H1 (cell line): ENCODE measurements at regions not wholly inside any gene's neighbourhood (a gene's known extent, or its start where the extent isn't known, plus 50 kb on each side); places are given as distances from the start of the nearest gene placed in this dataset.

Experiments
- CTCF ChIA-PET: fragments of 300-600 bp; sonication (Branson Sonifier 250); formaldehyde crosslinking; loops from one replicate; lab custom pipeline; 2021; ENCODE audit not compliant: partially characterized antibody; lab: Charles Lee
- POLR2A ChIA-PET: fragments of 300-600 bp; sonication (Branson Sonifier 250); formaldehyde crosslinking; loops from one replicate; lab custom pipeline; 2021; ENCODE audit warnings: inconsistent platforms; ENCODE audit not compliant: partially characterized antibody; lab: Charles Lee
- DNase-seq, 2 experiments: peaks; one replicate each; pipeline versions ENCODE4 v3.0.0 to v3.0.0-alpha.2; 2010 to 2022; ENCODE audit warnings: low spot score in 2 of 2, low read depth in 1 of 2, mixed read lengths in 1 of 2
- FAIRE-seq: peaks from 2 replicates; lab custom pipeline; 2011; peaks lifted over from hg19 to GRCh38; lab: Jason Lieb, UNC
- H2AFZ ChIP-seq: 2 replicates; pipeline ENCODE4 v1.8.1; 2012; ENCODE audit warnings: low read length, inconsistent platforms
- H2AK5ac ChIP-seq: 2 replicates; pipeline ENCODE4 v1.6.1; 2013; ENCODE audit warnings: low read depth, low read length
- H2BK120ac ChIP-seq: replicated peaks from 2 replicates; pipeline ENCODE3; 2013; ENCODE audit warnings: low read depth, low read length, inconsistent platforms
- H2BK12ac ChIP-seq: 2 replicates; pipeline ENCODE4 v1.6.1; 2013; ENCODE audit warnings: low read depth, low read length
- H2BK15ac ChIP-seq: 2 replicates; pipeline ENCODE4 v1.6.1; 2013; ENCODE audit warnings: low read length
- H2BK20ac ChIP-seq: 2 replicates; pipeline ENCODE4 v1.6.1; 2013; ENCODE audit warnings: low read length
- H2BK5ac ChIP-seq: 2 replicates; pipeline ENCODE4 v1.6.1; 2013; ENCODE audit warnings: low read depth, low read length
- H3K14ac ChIP-seq: 2 replicates; pipeline ENCODE4 v1.6.1; 2013; ENCODE audit warnings: inconsistent platforms; ENCODE audit not compliant: insufficient read length
- H3K18ac ChIP-seq: 2 replicates; pipeline ENCODE4 v1.6.1; 2013; ENCODE audit warnings: low read length; ENCODE audit errors: extremely low read depth
- H3K23ac ChIP-seq: 2 replicates; pipeline ENCODE4 v1.6.1; 2013; ENCODE audit warnings: inconsistent platforms; ENCODE audit not compliant: insufficient read length
- H3K23me2 ChIP-seq: 2 replicates; pipeline ENCODE4 v1.6.1; 2013; ENCODE audit warnings: low read depth, low read length
- H3K27ac ChIP-seq: 2 replicates; pipeline ENCODE4 v1.6.1; 2011; ENCODE audit warnings: low read depth, low read length, inconsistent platforms
- H3K27me3 ChIP-seq, 4 experiments: replicated peaks in 1 of 4; 1 replicate in 1 of 4; 2 replicates in 3 of 4; pipeline versions ENCODE4 v1.6.1 to v1.8.1; 2011 to 2013; ENCODE audit warnings: low read length in 3 of 4, mild to moderate bottlenecking in 3 of 4, inconsistent platforms in 2 of 4, mixed read lengths in 2 of 4, moderate library complexity in 1 of 4; ENCODE audit not compliant: control insufficient read depth in 3 of 4, insufficient read depth in 3 of 4; ENCODE audit errors: extremely low read depth in 1 of 4
- H3K36me3 ChIP-seq, 4 experiments: 2 replicates each; pipeline versions ENCODE4 v1.6.1 to v1.8.1; 2011 to 2013; ENCODE audit warnings: mild to moderate bottlenecking in 4 of 4, low read length in 3 of 4, moderate library complexity in 2 of 4, control low read depth in 1 of 4, inconsistent platforms in 1 of 4; ENCODE audit not compliant: insufficient read depth in 4 of 4, control insufficient read depth in 2 of 4
- H3K4ac ChIP-seq: replicated peaks from 2 replicates; pipeline ENCODE3; 2013; ENCODE audit warnings: low read length, low read depth, mixed read lengths, inconsistent platforms; ENCODE audit not compliant: insufficient read length
- H3K4me1 ChIP-seq, 4 experiments: replicated peaks in 1 of 4; 1 replicate in 1 of 4; 2 replicates in 3 of 4; pipeline versions ENCODE4 v1.6.1 to v1.8.1; 2011 to 2013; ENCODE audit warnings: low read length in 3 of 4, inconsistent platforms in 2 of 4, mixed read lengths in 1 of 4; ENCODE audit not compliant: insufficient read depth in 4 of 4, control insufficient read depth in 3 of 4
- H3K4me2 ChIP-seq, 2 experiments: 2 replicates each; pipeline versions ENCODE4 v1.6.1 to v1.8.1; 2011 to 2013; ENCODE audit warnings: low read depth in 2 of 2, low read length in 2 of 2, control low read depth in 1 of 2, inconsistent platforms in 1 of 2, mild to moderate bottlenecking in 1 of 2; ENCODE audit not compliant: insufficient read depth in 1 of 2
- H3K4me3 ChIP-seq, 4 experiments: fragments of 200-600, 300-600 bp in 1 of 4; sonication (generic), shearing (Covaris generic), sonication (Bioruptor Twin) in 1 of 4; 2 replicates each; pipeline versions ENCODE4 v1.5.1 to v1.8.1; 2011 to 2016; ENCODE audit warnings: low read length in 4 of 4, low read depth in 3 of 4, control low read depth in 2 of 4, inconsistent platforms in 2 of 4, mild to moderate bottlenecking in 2 of 4, mixed read lengths in 1 of 4, moderate library complexity in 1 of 4; ENCODE audit not compliant: insufficient read depth in 2 of 4; ENCODE audit errors: extremely low read depth in 1 of 4
- H3K56ac ChIP-seq: replicated peaks from 2 replicates; pipeline ENCODE3; 2013; ENCODE audit warnings: low read depth, mild to moderate bottlenecking, mixed read lengths, low read length, inconsistent platforms; ENCODE audit not compliant: insufficient read length
- H3K79me1 ChIP-seq: 2 replicates; pipeline ENCODE4 v1.6.1; 2013; ENCODE audit warnings: low read depth, low read length, control low read depth
- H3K79me2 ChIP-seq, 2 experiments: 2 replicates each; pipeline versions ENCODE4 v1.6.1 to v1.8.1; 2012 to 2013; ENCODE audit warnings: low read length in 2 of 2, mild to moderate bottlenecking in 2 of 2, inconsistent platforms in 1 of 2; ENCODE audit not compliant: insufficient read depth in 2 of 2, control insufficient read depth in 1 of 2
- H3K9ac ChIP-seq, 4 experiments: replicated peaks in 1 of 4; 1 replicate in 1 of 4; 2 replicates in 3 of 4; pipeline versions ENCODE4 v1.6.1 to v1.8.1; 2011 to 2013; ENCODE audit warnings: low read depth in 3 of 4, low read length in 3 of 4, control low read depth in 2 of 4, mild to moderate bottlenecking in 2 of 4, moderate library complexity in 2 of 4, inconsistent platforms in 1 of 4; ENCODE audit errors: extremely low read depth in 1 of 4
- H3K9me3 ChIP-seq, 2 experiments: 2 replicates each; pipeline versions ENCODE4 v1.6.1 to v1.8.1; 2012 to 2013; ENCODE audit warnings: mild to moderate bottlenecking in 2 of 2, moderate library complexity in 2 of 2, control low read depth in 1 of 2, inconsistent platforms in 1 of 2, low read depth in 1 of 2, low read length in 1 of 2, mixed read lengths in 1 of 2; ENCODE audit not compliant: insufficient read depth in 2 of 2
- H4K20me1 ChIP-seq, 2 experiments: replicated peaks in 1 of 2; 2 replicates each; pipeline versions ENCODE3 to v1.8.1; 2011 to 2013; ENCODE audit warnings: inconsistent platforms in 2 of 2, low read length in 2 of 2, mild to moderate bottlenecking in 1 of 2; ENCODE audit not compliant: insufficient read depth in 2 of 2, control insufficient read depth in 1 of 2
- H4K5ac ChIP-seq: 2 replicates; pipeline ENCODE4 v1.6.1; 2013; ENCODE audit warnings: low read length, low read depth, mixed read lengths, inconsistent platforms; ENCODE audit not compliant: insufficient read length
- H4K8ac ChIP-seq: 2 replicates; pipeline ENCODE4 v1.8.0; 2013; ENCODE audit warnings: mild to moderate bottlenecking, moderate library complexity, low read length, inconsistent platforms; ENCODE audit not compliant: insufficient read depth; ENCODE audit errors: extremely low read depth
- H4K91ac ChIP-seq: replicated peaks from 2 replicates; pipeline ENCODE3; 2013; ENCODE audit warnings: low read length, mixed read lengths, inconsistent platforms; ENCODE audit not compliant: insufficient read length
- ATF2 ChIP-seq: IDR thresholded peaks from 2 replicates; pipeline ENCODE4 v1.6.1; 2012; ENCODE audit warnings: low read length, inconsistent platforms
- CBX8 ChIP-seq: fragments of 300-800, 300-1000 bp; sonication (generic); IDR thresholded peaks from 2 replicates; pipeline ENCODE4 v1.7.1; 2016; ENCODE audit warnings: low read depth, low read length, borderline replicate concordance
- RAD21 ChIP-seq, 2 experiments: IDR thresholded peaks in 1 of 2; conservative IDR thresholded peaks in 1 of 2; 2 replicates each; pipeline ENCODE4 v1.6.1; 2011; ENCODE audit warnings: low read depth in 2 of 2, low read length in 2 of 2, improper control_type of control experiment in 1 of 2, inconsistent platforms in 1 of 2, mild to moderate bottlenecking in 1 of 2, moderate library complexity in 1 of 2
- RXRA ChIP-seq: IDR thresholded peaks from 2 replicates; pipeline ENCODE4 v1.6.1; 2011; ENCODE audit warnings: low read depth, mild to moderate bottlenecking, low read length, moderate library complexity; ENCODE audit not compliant: insufficient read depth
- SP4 ChIP-seq: IDR thresholded peaks from 2 replicates; pipeline ENCODE4 v1.6.1; 2012; ENCODE audit warnings: low read length, inconsistent platforms
- TBP ChIP-seq: IDR thresholded peaks from 2 replicates; pipeline ENCODE4 v1.6.1; 2011; ENCODE audit warnings: low read depth, low read length, improper control_type of control experiment
- YY1 ChIP-seq: IDR thresholded peaks from 2 replicates; pipeline ENCODE4 v1.6.1; 2011; ENCODE audit warnings: low read depth, mild to moderate bottlenecking, low read length
- WGBS, 2 experiments: shearing (Covaris generic) in 1 of 2; methylation state at CpG; one replicate each; pipeline versions ENCODE4 v1.1.6 to v1.1.7; 2013 to 2015; ENCODE audit warnings: low lambda C conversion rate in 2 of 2, mixed read lengths in 2 of 2, inconsistent platforms in 1 of 2, low coverage in 1 of 2, missing lambda C conversion rate in 1 of 2; ENCODE audit not compliant: insufficient replicate concordance in 2 of 2, insufficient coverage in 1 of 2, insufficient read length in 1 of 2; ENCODE audit errors: extremely low coverage in 1 of 2, missing lambda C conversion rate in 1 of 2; 5-methylcytosine and 5-hydroxymethylcytosine counted together

- TF ChIP-seq SP4, result no peak
- no peak for TF ChIP-seq TBP
- TF ChIP-seq RAD21 (IDR thresholded peaks at IDR 0.05 in 1 of 2, conservative IDR thresholded peaks at IDR 0.05 in 1 of 2; ENCODE audit: low read depth in 2 of 2, low read length in 2 of 2), result no peak
- TF ChIP-seq YY1, result no peak
- TF ChIP-seq RXRA, result no peak
- TF ChIP-seq ATF2, result no peak
- TF ChIP-seq CBX8, result no peak
- TF ChIP-seq, all 59 proteins: peak for 0
- H3K79me1 ChIP-seq, result no peaks in the 10 kb centered on the region
- no peak for FAIRE-seq
- H3K4me1 ChIP-seq, result peaks cover 0 to 3% (median 0%) of the 10 kb centered on the region in 4 experiments; a peak in 1 of 7 replicates
- no peak overlapping the region for H3K27ac ChIP-seq
- no peaks in the 10 kb centered on the region for H3K36me3 ChIP-seq
- no peak overlapping the region for H3K18ac ChIP-seq
- H2BK12ac ChIP-seq, result no peak overlapping the region
- no peak overlapping the region for H3K4ac ChIP-seq
- no peak overlapping the region for H2AFZ ChIP-seq
- no peak overlapping the region for H2BK120ac ChIP-seq
- H3K79me2 ChIP-seq, result no peaks in the 10 kb centered on the region
- no peak overlapping the region for H3K4me2 ChIP-seq
- H3K56ac ChIP-seq, result no peak overlapping the region
- no peaks in the 10 kb centered on the region; the same call in 1 of the 2 replicates for H3K23me2 ChIP-seq
- H3K4me3 ChIP-seq, result no peak overlapping the region
- CTCF ChIA-PET, result no interaction called here
- H3K9ac ChIP-seq, result no peak overlapping the region
- no peaks in the 10 kb centered on the region for H3K27me3 ChIP-seq
- H3K9me3 ChIP-seq, result no peaks in the 10 kb centered on the region
- no peak overlapping the region for H2BK20ac ChIP-seq
- H2AK5ac ChIP-seq, result no peak overlapping the region
- H4K91ac ChIP-seq, result no peak overlapping the region
- H3K23ac ChIP-seq, result no peak overlapping the region
- no peak overlapping the region for H4K8ac ChIP-seq
- H4K5ac ChIP-seq, result no peak overlapping the region
- 80% methylated on average over 2 of the region's 2 CpGs; no CpG with 5 or more reads in 1 of the 2 experiments for WGBS, 2 experiments
- POLR2A ChIA-PET, result no interaction called here
- no peaks in the 10 kb centered on the region for H4K20me1 ChIP-seq
- no peak overlapping the region for H3K14ac ChIP-seq
- DNase-seq, result no peak
- no peak overlapping the region for H2BK5ac ChIP-seq
- no peak overlapping the region for H2BK15ac ChIP-seq
Observed at GRCh38 chr6:62446647-62447316, 160.8 kb upstream of the KHDRBS2 start.
